ENCODE measurements at regions not wholly inside any gene's neighbourhood (a gene's known extent, or its start where the extent isn't known, plus 50 kb on each side); places are given as distances from the start of the nearest gene placed in this dataset.
"Not testable (repeated sequence)": the region's sequence is repeated elsewhere in the genome, so short reads cannot be mapped to it uniquely, and the experiment has no call there.

- no peak for DNase-seq (ENCODE audit: low read depth in 2 of 3, low spot score in 2 of 3)
Observed at GRCh38 chr10:78231939-78232338, 198.3 kb downstream of the RPS24 start.

DNA sequence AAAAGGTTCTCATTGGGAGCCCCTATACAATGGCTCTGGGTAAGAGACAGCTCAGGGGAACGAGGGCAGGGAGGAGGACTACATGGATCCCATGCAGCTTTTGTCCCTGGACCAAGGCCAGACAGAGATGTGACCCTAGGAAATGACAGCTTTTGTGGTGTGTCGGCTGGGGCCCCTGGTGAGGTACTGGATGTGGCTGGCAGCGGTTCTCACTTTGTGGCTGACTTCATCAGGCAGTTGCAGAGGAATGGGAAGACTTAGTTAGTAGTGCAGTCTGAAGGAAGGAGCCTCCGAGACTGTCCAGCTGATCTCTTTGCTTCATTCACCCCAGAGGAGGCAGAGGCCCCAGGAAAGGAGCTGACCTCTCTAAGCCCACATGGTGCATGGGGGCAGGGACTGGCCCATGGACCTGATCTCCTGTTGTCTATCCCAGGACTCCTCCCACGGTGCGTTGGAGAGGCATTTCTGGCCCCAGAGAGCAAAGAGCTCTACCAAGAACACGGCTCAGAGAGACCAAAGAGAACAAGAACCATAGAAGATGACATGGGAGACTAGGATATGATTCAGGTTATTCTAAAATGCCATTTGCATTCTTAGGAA, 202.9 kb downstream of the RPS24 start:
- DNase-seq (ENCODE audit: low read depth in 2 of 3, low spot score in 2 of 3): peak in 2 of 3 donors; percentile 65 to 89

GRCh38 chr10:78237951-78238350, 204.3 kb downstream of the RPS24 start:
- not testable (repeated sequence) for DNase-seq (ENCODE audit: low read depth in 2 of 3, low spot score in 2 of 3)

DNA sequence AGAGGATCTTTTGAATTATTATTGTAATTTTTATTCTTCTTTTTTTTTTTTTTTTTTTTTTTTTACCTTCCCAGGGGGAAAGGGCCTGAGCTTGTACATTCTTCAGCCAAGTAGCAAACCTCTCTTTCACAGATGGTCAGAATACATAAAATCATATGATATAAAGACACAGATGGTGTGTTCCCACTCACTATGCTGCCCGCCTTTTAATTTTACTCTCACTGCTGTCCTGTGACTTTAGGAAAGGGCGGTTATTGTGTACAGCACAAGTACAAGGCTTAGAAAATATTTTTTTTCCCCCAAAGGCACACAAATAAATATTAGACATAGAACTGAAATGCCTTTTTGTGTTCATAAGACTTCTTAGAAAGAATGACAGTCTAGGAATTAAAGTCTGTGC, 213.6 kb downstream of the RPS24 start:
- no peak for DNase-seq (ENCODE audit: low read depth in 2 of 3, low spot score in 2 of 3)

DNA sequence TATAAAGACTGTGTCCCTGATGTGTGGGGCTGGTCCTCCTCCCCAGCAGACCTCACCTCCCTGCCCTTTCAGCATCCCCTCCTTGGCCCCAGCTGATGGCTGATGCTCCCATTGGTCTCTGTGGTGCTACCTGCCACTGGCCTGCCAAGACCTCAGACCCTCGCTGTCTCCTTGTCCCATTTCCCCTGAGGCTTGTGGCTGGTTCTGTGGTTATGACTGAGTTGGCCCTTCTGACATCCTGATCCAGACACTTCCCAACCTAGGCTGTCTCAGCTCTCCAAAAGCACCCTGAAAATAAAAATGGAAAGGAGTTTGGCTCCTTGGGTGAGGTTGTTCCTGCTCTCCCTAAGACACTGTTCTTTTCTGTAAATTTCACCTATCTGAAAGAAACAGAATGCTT, 214.2 kb downstream of the RPS24 start:
- no peak for DNase-seq (ENCODE audit: low read depth in 2 of 3, low spot score in 2 of 3)

GRCh38 chr10:78248651-78249464, 215.2 kb downstream of the RPS24 start:
- DNase-seq (ENCODE audit: low read depth in 2 of 3, low spot score in 2 of 3): no peak

DNA sequence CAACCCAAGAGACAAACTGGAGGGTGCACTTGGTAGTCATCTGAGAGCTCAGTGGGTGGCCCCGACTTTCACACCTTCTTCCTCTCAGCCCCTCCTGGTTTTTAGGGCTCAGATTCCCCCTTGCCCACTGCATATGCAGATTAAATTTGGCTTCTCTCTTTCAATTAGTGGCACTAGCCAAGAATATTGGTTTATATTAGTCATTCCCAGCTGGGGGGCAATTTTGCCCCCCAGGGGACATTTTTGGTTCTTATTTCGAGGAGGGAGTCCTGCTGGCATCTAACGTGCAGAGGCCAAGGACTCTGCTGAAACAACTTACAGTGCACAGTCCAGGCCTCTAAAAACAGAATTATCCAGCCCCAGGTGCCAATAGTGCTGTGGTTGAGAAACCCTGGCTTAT, 216.0 kb downstream of the RPS24 start:
- DNase-seq (ENCODE audit: low read depth in 2 of 3, low spot score in 2 of 3): no peak

DNA sequence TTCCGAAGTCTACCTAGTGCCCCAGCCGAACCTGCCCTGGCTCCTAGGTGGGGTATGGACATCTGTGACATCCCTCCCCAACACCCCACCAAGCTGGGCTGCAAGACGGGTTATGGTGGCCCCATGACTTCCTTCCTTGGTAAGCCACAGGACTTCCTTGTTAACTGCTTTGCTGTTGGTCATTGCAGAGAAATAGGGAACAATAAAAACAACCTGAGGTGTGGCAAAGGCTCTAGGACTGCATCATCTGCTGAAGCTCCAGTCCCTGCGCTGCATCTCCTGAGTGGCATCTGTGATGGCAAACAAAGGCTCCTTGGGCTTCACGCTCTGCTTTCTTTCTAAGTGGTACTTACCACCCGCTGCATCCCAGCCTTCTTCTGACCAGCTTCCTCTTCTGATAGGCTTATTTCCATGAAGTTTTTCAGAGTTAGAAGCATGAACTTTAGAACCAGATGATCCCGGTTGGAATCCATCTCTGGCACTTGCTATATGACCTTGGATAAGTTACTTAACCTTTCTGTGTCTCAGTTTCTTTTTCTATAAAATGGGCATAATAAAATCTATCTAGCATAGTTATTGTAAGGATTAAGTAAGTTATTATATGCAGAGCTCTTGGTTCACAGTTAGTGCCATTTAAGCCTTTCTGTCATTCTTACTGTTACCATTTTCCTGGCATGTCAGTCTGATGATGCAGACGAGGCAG, 216.8 kb downstream of the RPS24 start:
- peak in 2 of 3 donors; percentile 77 to 94 for DNase-seq (ENCODE audit: low read depth in 2 of 3, low spot score in 2 of 3)

DNA sequence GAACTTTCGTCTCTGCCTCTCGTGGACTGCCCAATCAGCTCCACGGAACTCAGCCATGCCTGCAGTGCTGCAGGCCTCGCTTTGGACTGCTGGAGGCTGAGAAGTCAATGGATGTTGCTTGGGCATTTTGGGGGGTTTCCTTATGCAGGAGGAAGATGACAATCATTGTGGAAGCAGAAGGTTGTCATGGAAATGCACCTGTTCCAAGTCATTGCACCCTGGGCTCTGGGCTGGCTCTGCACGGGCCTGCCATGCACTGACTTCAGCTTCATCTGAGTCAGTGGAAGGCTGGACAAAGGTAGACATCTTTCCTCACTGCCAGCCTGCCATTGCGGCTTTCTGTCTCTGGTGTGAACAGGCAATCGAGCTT, 217.3 kb downstream of the RPS24 start:
- DNase-seq (ENCODE audit: low read depth in 2 of 3, low spot score in 2 of 3): no peak

DNA sequence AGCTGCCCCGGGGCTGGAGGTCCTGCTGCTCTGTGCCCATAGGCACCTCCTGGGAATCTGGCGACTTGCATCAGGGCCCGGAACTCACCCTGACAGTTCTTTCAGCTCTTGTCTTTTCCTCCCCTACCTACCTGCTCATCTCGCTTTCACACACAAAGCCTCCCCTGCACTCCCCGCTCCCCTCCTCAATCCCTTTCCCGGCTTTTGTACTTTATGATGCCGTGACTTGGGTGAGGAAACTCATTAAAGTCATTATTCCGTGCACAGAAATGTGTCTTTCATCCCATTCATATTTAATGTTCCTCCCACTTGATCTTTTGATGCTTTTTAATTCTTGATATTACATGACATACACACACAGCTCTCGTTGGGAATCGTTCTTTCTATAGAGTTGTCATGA, 218.6 kb downstream of the RPS24 start:
- DNase-seq (ENCODE audit: low read depth in 2 of 3, low spot score in 2 of 3): no peak

- no peak for DNase-seq (ENCODE audit: low read depth in 2 of 3, low spot score in 2 of 3)
Observed at GRCh38 chr10:78253063-78253853, 219.6 kb downstream of the RPS24 start.

GRCh38 chr10:78254013-78254412, 220.3 kb downstream of the RPS24 start:
- no peak for DNase-seq (ENCODE audit: low read depth in 2 of 3, low spot score in 2 of 3)

DNA sequence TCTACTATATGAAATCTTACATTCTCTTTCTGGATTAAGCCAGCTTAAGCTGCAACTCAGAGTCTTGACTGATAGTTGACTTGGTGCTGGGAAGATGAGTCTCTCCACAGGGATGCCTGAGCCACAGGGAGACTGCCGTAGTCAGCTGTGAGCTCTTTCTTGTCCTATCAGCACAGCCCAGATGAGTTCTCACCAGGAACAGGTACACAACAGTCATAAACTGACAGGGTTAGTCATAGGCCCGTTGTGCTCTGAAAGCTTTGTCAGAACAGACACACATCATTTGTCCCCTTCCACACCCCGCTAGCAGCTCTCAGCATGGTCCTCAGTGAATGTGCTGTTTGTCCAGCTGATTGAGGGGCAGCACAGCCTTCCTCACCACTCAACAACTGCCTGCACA, 221.6 kb downstream of the RPS24 start:
- DNase-seq (ENCODE audit: low read depth in 2 of 3, low spot score in 2 of 3): no peak

GRCh38 chr10:78255796-78256638, 222.4 kb downstream of the RPS24 start:
- peak in 2 of 3 donors; percentile 49 to 55 for DNase-seq (ENCODE audit: low read depth in 2 of 3, low spot score in 2 of 3)

DNA sequence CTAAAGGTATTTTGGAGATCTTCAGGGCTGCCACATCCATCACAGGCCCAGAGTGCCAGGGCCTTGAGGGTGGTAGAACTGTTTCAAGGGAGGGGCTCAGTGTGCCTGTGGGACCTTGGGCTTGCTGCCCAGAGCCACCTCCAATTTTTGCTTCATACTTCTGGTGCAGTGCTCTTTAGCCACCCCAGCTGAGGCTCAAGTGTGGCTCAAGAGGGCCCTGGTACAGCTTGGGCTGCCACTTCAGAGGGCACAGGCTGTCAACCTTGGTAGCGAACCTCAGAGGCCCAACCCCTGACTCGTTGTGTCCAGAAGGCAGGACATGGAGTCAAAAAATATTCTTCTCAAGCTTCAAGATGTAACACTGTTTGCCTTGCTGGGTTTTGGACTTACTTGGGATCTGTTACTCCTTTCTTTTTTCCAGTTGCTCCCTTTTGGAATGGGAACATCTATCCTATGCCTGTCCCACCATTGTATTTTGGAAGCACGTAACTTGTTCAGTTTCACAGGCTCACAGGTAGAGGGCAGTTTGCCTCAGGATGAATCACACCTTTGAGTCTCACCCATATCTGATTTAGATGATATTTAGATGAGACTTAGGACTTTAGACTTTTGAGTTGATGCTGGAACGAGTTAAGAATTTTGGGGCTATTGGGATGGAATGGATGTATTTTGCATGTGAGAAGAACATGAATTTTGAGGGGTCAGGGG, 224.8 kb downstream of the RPS24 start:
- DNase-seq (ENCODE audit: low read depth in 2 of 3, low spot score in 2 of 3): no peak

DNA sequence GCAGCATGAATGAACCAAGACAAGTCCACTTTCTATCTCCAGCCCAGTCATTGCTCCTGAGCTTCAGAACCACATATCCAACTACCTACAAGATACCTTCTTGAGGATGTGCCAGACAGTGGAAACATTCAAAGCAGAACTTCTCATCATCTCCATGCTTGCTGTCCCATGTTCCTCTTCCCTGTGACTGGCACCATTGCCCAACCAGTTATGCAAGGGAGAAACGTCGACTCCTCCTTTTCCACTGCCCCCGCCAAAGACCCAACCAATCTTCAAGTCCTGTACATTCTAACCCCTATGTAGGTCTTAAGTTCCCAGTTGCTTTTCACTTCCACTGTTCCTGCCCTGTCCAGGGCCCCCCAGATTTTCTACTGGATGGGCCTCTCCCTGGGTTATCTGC, 225.7 kb downstream of the RPS24 start:
- DNase-seq (ENCODE audit: low read depth in 2 of 3, low spot score in 2 of 3): no peak

- no peak for DNase-seq (ENCODE audit: low read depth in 2 of 3, low spot score in 2 of 3)
Observed at GRCh38 chr10:78260141-78260540, 226.5 kb downstream of the RPS24 start.

- DNase-seq (ENCODE audit: low read depth in 2 of 3, low spot score in 2 of 3): no peak
Observed at GRCh38 chr10:78260680-78261079, 227.0 kb downstream of the RPS24 start.

GRCh38 chr10:78261291-78261690, 227.6 kb downstream of the RPS24 start:
- no peak for DNase-seq (ENCODE audit: low read depth in 2 of 3, low spot score in 2 of 3)

DNA sequence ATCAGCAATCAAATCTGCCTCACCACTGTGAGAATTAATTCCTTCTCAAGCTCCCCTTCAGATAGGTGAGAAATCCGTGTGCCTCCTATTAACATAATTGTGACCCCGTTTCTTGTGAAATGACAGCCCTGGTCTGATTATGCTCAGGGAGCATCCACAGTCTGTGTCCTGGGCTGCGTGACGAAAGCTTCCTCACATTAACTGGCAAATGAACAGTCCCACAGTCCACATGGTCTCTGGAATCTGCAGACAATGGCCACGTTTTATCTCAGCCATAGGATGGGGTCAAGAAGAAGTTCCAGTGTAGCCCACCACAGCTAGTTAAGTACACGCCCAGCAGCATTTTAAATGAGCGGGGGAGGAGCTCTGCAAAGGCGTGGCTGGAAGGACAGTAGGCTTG, 229.2 kb downstream of the RPS24 start:
- no peak for DNase-seq (ENCODE audit: low read depth in 2 of 3, low spot score in 2 of 3)

Measured in hematopoietic multipotent progenitor cell (in vitro differentiated cells).